ENCODE measurements at regions not wholly inside any gene's neighbourhood (a gene's known extent, or its start where the extent isn't known, plus 50 kb on each side); places are given as distances from the start of the nearest gene placed in this dataset.

GRCh38 chr4:181140037-181140603 lies 1103.1 kb upstream of the TENM3 start:
- intact Hi-C loops (cut with micrococcal nuclease), result no loop called here
- H3K27ac Mint-ChIP-seq, result no peak overlapping the region
- no peak for DNase-seq

GRCh38 chr4:181143250-181143854 lies 1099.8 kb upstream of the TENM3 start:
- Histone ChIP-seq H3K36me3 (replicated peaks in 1 of 2; ENCODE audit: control insufficient read depth in 1 of 2, insufficient read depth in 2 of 2, low read length in 2 of 2) (no peaks in the 10 kb centered on the region), H3K79me2 (ENCODE audit: insufficient read depth, low read length) (no peaks in the 10 kb centered on the region), H3K4me1 (ENCODE audit: control insufficient read depth in 1 of 2, insufficient read depth in 2 of 2, low read length in 2 of 2) (no peaks in the 10 kb centered on the region), H3K4me3 (replicated peaks in 1 of 3; ENCODE audit: low read depth in 2 of 3, low read length in 3 of 3) (no peak overlapping the region), H3K9me3 (replicated peaks in 1 of 2; ENCODE audit: control insufficient read depth in 1 of 2, insufficient read depth in 1 of 2, low read length in 2 of 2) (no peaks in the 10 kb centered on the region), H4K20me1 (ENCODE audit: insufficient read depth, low read length) (no peaks in the 10 kb centered on the region), H3K27ac (ENCODE audit: low read depth in 1 of 2, low read length in 2 of 2) (no peak overlapping the region), H3K27me3 (ENCODE audit: control insufficient read depth in 2 of 2, insufficient read depth in 2 of 2, low read length in 2 of 2) (no peaks in the 10 kb centered on the region), H3K4me2 (replicated peaks; ENCODE audit: extremely low read depth, low read length, poor library complexity, severe bottlenecking) (no peak overlapping the region), H2AFZ (ENCODE audit: insufficient read depth, low read depth, low read length, poor library complexity, severe bottlenecking) (no peak overlapping the region), H3K9ac (ENCODE audit: insufficient read depth, low read length, poor library complexity, severe bottlenecking) (no peak overlapping the region)
- H3K9me3 Mint-ChIP-seq, result no peaks in the 10 kb centered on the region
- H3K27ac Mint-ChIP-seq, result no peak overlapping the region
- WGBS (ENCODE audit: insufficient coverage), result 5% methylated on average over 4 of the region's 7 CpGs
- peak; percentile 15 to 39 (median 25) for DNase-seq
- no peaks in the 10 kb centered on the region for H3K36me3 Mint-ChIP-seq
- peak; percentile 94 for TF ChIP-seq CTCF (IDR thresholded peaks at IDR 0.05)
- intact Hi-C loops (cut with micrococcal nuclease), result no loop called here
- no peak overlapping the region for H3K4me3 Mint-ChIP-seq
- H3K27me3 Mint-ChIP-seq (ENCODE audit: low read depth in 3 of 3), result no peaks in the 10 kb centered on the region
- H3K4me1 Mint-ChIP-seq, result no peaks in the 10 kb centered on the region

More at GRCh38 chr4:181140037-181140603, 1103.1 kb upstream of the TENM3 start:
- Histone ChIP-seq H3K79me2 (ENCODE audit: insufficient read depth, low read length) (no peaks in the 10 kb centered on the region), H3K4me3 (replicated peaks in 1 of 3; ENCODE audit: low read depth in 2 of 3, low read length in 3 of 3) (no peak overlapping the region), H2AFZ (ENCODE audit: insufficient read depth, low read depth, low read length, poor library complexity, severe bottlenecking) (no peak overlapping the region), H3K4me2 (replicated peaks; ENCODE audit: extremely low read depth, low read length, poor library complexity, severe bottlenecking) (no peak overlapping the region), H4K20me1 (ENCODE audit: insufficient read depth, low read length) (no peaks in the 10 kb centered on the region), H3K36me3 (replicated peaks in 1 of 2; ENCODE audit: control insufficient read depth in 1 of 2, insufficient read depth in 2 of 2, low read length in 2 of 2) (no peaks in the 10 kb centered on the region), H3K27me3 (ENCODE audit: control insufficient read depth in 2 of 2, insufficient read depth in 2 of 2, low read length in 2 of 2) (no peaks in the 10 kb centered on the region), H3K4me1 (ENCODE audit: control insufficient read depth in 1 of 2, insufficient read depth in 2 of 2, low read length in 2 of 2) (no peaks in the 10 kb centered on the region), H3K9ac (ENCODE audit: insufficient read depth, low read length, poor library complexity, severe bottlenecking) (no peak overlapping the region), H3K9me3 (replicated peaks in 1 of 2; ENCODE audit: control insufficient read depth in 1 of 2, insufficient read depth in 1 of 2, low read length in 2 of 2) (no peaks in the 10 kb centered on the region), H3K27ac (ENCODE audit: low read depth in 1 of 2, low read length in 2 of 2) (no peak overlapping the region)
- WGBS (ENCODE audit: insufficient coverage), result no CpG with 5 or more reads among the region's 6 CpGs
- no peak for TF ChIP-seq CTCF (IDR thresholded peaks at IDR 0.05)
- Mint-ChIP-seq H3K9me3 (peaks cover 0 to 3% (median 0%) of the 10 kb centered on the region in 7 donors), H3K4me3 (no peak overlapping the region), H3K27me3 (ENCODE audit: low read depth in 3 of 3) (no peaks in the 10 kb centered on the region), H3K36me3 (no peaks in the 10 kb centered on the region), H3K4me1 (no peaks in the 10 kb centered on the region)

All from CD14-positive monocyte (primary cell).